ENCODE measurements at regions not wholly inside any gene's neighbourhood (a gene's known extent, or its start where the extent isn't known, plus 50 kb on each side); places are given as distances from the start of the nearest gene placed in this dataset.

DNA sequence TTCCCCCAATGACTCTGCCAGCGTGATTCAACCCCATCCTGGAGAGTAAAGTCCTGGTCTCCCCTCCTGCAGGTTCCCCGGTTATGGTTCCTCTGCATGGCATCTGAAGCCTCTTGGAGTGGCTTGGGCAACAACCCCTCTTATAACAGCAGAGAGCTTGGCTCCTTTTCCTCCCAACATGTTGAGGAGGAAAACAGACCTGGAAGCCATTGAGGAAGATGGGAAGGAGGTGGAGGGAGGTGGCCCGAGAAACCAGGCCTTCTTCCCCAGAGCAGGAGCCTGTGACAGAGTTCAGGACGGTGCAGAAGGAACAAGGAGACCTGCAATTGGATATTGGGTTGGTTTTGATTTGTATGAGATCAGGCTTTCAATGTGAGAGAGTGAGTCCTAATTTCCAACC lies 184.0 kb upstream of the ADCY1 start:
- Histone ChIP-seq H4K20me1 (ENCODE audit: insufficient read depth, low read length) (no peaks in the 10 kb centered on the region), H3K4me3 (ENCODE audit: insufficient read depth, low read length) (no peak overlapping the region), H2AFZ (ENCODE audit: low read length) (no peak overlapping the region), H3K4me2 (ENCODE audit: insufficient read depth, low read length) (no peak overlapping the region), H3K36me3 (ENCODE audit: insufficient read depth, low read length) (no peaks in the 10 kb centered on the region), H3K27me3 (ENCODE audit: insufficient read depth, low read length) (no peaks in the 10 kb centered on the region), H3K9me3 (ENCODE audit: low read depth, low read length) (no peaks in the 10 kb centered on the region), H3K4me1 (ENCODE audit: insufficient read depth, low read length) (no peaks in the 10 kb centered on the region), H3K27ac (ENCODE audit: low read depth, low read length) (no peak overlapping the region), H3K79me2 (ENCODE audit: insufficient read depth, low read length) (no peaks in the 10 kb centered on the region)
- TF ChIP-seq, protein P1, sequence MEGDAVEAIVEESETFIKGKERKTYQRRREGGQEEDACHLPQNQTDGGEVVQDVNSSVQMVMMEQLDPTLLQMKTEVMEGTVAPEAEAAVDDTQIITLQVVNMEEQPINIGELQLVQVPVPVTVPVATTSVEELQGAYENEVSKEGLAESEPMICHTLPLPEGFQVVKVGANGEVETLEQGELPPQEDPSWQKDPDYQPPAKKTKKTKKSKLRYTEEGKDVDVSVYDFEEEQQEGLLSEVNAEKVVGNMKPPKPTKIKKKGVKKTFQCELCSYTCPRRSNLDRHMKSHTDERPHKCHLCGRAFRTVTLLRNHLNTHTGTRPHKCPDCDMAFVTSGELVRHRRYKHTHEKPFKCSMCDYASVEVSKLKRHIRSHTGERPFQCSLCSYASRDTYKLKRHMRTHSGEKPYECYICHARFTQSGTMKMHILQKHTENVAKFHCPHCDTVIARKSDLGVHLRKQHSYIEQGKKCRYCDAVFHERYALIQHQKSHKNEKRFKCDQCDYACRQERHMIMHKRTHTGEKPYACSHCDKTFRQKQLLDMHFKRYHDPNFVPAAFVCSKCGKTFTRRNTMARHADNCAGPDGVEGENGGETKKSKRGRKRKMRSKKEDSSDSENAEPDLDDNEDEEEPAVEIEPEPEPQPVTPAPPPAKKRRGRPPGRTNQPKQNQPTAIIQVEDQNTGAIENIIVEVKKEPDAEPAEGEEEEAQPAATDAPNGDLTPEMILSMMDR (IDR thresholded peaks at IDR 0.05; ENCODE audit: extremely low read depth, low read depth, low read length): no peak
- DNase-seq (ENCODE audit: insufficient read length, low spot score, missing footprints): no peak

DNA sequence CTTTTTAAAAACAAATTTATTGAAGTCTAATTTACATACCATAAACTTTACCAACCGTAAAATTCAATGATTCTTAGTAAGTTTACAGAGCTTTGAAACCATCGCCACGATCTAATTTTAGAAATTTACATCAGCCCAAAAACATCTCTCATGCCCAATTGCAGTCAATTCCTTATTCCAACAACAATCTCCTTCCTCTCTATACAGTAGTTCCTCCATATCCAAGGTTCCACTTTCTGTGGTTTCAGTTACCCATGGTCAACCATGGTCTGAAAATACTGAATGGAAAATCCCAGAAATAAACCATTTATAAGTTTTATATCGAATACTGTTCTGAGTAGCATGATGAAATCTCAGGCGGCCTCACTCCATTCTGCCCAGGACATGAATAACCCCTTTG lies 183.4 kb upstream of the ADCY1 start:
- H3K4me2 ChIP-seq (ENCODE audit: insufficient read depth, low read length): no peak overlapping the region
- H3K27ac ChIP-seq (ENCODE audit: low read depth, low read length): no peak overlapping the region
- DNase-seq (ENCODE audit: insufficient read length, low spot score, missing footprints): no peak
- no peaks in the 10 kb centered on the region for H3K27me3 ChIP-seq (ENCODE audit: insufficient read depth, low read length)
- H4K20me1 ChIP-seq (ENCODE audit: insufficient read depth, low read length): no peaks in the 10 kb centered on the region
- no peaks in the 10 kb centered on the region for H3K4me1 ChIP-seq (ENCODE audit: insufficient read depth, low read length)
- no peaks in the 10 kb centered on the region for H3K9me3 ChIP-seq (ENCODE audit: low read depth, low read length)
- no peaks in the 10 kb centered on the region for H3K79me2 ChIP-seq (ENCODE audit: insufficient read depth, low read length)
- H2AFZ ChIP-seq (ENCODE audit: low read length): no peak overlapping the region
- H3K36me3 ChIP-seq (ENCODE audit: insufficient read depth, low read length): no peaks in the 10 kb centered on the region
- H3K4me3 ChIP-seq (ENCODE audit: insufficient read depth, low read length): no peak overlapping the region
- TF ChIP-seq, protein P1 (IDR thresholded peaks at IDR 0.05; ENCODE audit: extremely low read depth, low read depth, low read length): no peak

DNA sequence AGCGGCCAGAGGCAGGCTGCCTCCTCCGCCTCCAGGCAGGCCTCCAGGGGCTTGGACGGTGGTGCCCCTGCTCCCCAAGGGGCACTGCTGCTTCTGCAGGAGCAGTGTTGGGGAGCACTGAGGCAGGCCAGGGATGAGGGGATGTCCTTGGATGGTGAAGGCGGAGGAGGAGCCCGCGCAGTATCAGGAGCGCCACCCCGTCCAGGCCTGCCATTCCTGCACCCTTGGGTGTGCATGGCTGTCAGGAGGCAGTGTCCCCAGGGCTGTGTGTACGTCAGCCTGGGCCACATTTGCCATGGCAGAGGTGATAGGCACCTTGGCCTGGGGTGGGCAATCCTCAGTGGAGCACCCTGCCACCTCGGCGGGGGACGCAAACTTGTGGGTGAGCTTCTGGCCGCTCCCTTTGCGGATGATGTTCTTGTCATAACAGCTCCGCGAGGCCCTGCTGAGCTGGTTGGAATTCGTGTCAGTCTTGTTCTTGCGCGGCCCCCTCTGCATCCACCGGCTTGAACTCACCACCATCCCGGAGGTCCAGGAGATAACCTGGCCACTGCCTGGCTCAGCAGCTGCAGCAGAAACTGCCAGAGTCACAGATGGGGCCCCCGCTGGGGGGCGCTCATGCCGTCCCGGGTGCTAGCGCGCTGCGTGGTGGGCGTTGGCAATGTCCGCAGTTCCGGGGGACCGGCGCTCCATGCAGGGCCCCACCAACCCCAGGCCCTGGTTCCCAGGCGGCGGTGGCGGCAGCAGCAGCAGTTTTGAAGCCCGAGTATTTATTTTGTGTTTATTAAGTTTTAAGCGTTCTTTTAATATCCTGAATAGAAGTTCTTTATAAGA lies 182.3 kb upstream of the ADCY1 start:
- H2AFZ ChIP-seq (ENCODE audit: low read length): no peak overlapping the region
- no peak overlapping the region for H3K4me3 ChIP-seq (ENCODE audit: insufficient read depth, low read length)
- no peak overlapping the region for H3K27ac ChIP-seq (ENCODE audit: low read depth, low read length)
- H3K36me3 ChIP-seq (ENCODE audit: insufficient read depth, low read length): no peaks in the 10 kb centered on the region
- no peaks in the 10 kb centered on the region for H3K9me3 ChIP-seq (ENCODE audit: low read depth, low read length)
- no peak for DNase-seq (ENCODE audit: insufficient read length, low spot score, missing footprints)
- no peak overlapping the region for H3K4me2 ChIP-seq (ENCODE audit: insufficient read depth, low read length)
- H3K79me2 ChIP-seq (ENCODE audit: insufficient read depth, low read length): no peaks in the 10 kb centered on the region
- TF ChIP-seq, protein P1 (IDR thresholded peaks at IDR 0.05; ENCODE audit: extremely low read depth, low read depth, low read length): no peak
- H4K20me1 ChIP-seq (ENCODE audit: insufficient read depth, low read length): no peaks in the 10 kb centered on the region
- H3K4me1 ChIP-seq (ENCODE audit: insufficient read depth, low read length): no peaks in the 10 kb centered on the region
- no peaks in the 10 kb centered on the region for H3K27me3 ChIP-seq (ENCODE audit: insufficient read depth, low read length)

DNA sequence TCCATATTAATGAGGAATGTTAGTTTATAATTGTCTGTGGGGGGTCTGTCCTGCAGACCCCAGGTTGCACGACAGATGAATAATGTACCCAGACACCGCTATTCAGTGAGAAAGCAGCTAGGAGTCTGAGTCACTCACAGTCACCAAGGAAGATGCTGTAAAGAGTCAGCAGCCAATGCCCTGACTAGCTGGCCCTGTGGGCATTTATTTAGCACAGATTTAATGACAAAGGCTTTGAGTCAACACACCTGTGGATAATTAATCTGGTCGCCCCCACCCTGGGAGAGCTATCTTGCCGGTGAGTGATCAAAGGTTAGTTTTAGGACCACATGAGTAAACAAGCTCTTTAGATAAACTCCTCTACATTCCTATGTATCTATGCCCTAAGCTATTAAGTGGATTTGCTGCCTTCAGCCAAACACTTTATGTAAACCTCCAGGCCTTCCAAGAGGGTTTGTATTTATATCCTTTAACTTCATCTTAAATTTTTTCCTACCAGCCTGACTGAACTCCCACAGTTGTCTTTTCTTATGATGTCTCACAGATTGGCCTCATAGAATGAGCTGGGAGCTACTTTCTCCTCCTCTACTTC lies 180.0 kb upstream of the ADCY1 start:
- Histone ChIP-seq H3K79me2 (ENCODE audit: insufficient read depth, low read length) (no peaks in the 10 kb centered on the region), H3K9me3 (ENCODE audit: low read depth, low read length) (no peaks in the 10 kb centered on the region), H3K36me3 (ENCODE audit: insufficient read depth, low read length) (no peaks in the 10 kb centered on the region), H3K4me2 (ENCODE audit: insufficient read depth, low read length) (no peak overlapping the region), H3K4me1 (ENCODE audit: insufficient read depth, low read length) (no peaks in the 10 kb centered on the region), H3K4me3 (ENCODE audit: insufficient read depth, low read length) (no peak overlapping the region), H2AFZ (ENCODE audit: low read length) (no peak overlapping the region), H4K20me1 (ENCODE audit: insufficient read depth, low read length) (no peaks in the 10 kb centered on the region), H3K27ac (ENCODE audit: low read depth, low read length) (no peak overlapping the region), H3K27me3 (ENCODE audit: insufficient read depth, low read length) (no peaks in the 10 kb centered on the region)
- TF ChIP-seq, protein P1 (IDR thresholded peaks at IDR 0.05; ENCODE audit: extremely low read depth, low read depth, low read length): no peak
- DNase-seq (ENCODE audit: insufficient read length, low spot score, missing footprints): no peak
